Neural cell (in vitro differentiated cells): ENCODE measurements at regions not wholly inside any gene's neighbourhood (a gene's known extent, or its start where the extent isn't known, plus 50 kb on each side); places are given as distances from the start of the nearest gene placed in this dataset.

Experiments
- CTCF ChIP-seq: fragments of 450-650 bp; IDR thresholded peaks from 2 replicates; pipeline ENCODE4 v1.5.1; 2014; ENCODE audit warnings: antibody characterized with exemption, mild to moderate bottlenecking, moderate library complexity; ENCODE audit not compliant: poor library complexity, severe bottlenecking
- EP300 ChIP-seq: fragments of 450-650 bp; conservative IDR thresholded peaks from 2 replicates; pipeline ENCODE4 v1.6.1; 2014; ENCODE audit warnings: antibody characterized with exemption, mild to moderate bottlenecking, moderate library complexity; ENCODE audit not compliant: poor library complexity, severe bottlenecking
- EZH2 ChIP-seq: fragments of 200-600, 300-800 bp; shearing (Covaris generic), sonication (generic); IDR thresholded peaks from 2 replicates; pipeline ENCODE4 v1.6.1; 2014; ENCODE audit warnings: antibody characterized with exemption, low read length, borderline replicate concordance, mild to moderate bottlenecking; ENCODE audit not compliant: insufficient read depth, poor library complexity, severe bottlenecking
- POLR2AphosphoS5 ChIP-seq: IDR thresholded peaks from 2 replicates; pipeline ENCODE4 v1.6.1; 2012
- SMC3 ChIP-seq: fragments of 450-650 bp; conservative IDR thresholded peaks from 2 replicates; pipeline ENCODE4 v1.6.1; 2014; ENCODE audit warnings: antibody characterized with exemption, mild to moderate bottlenecking, moderate library complexity; ENCODE audit not compliant: poor library complexity
- TAF1 ChIP-seq: IDR thresholded peaks from 2 replicates; pipeline ENCODE4 v1.6.1; 2012; ENCODE audit warnings: low read depth
- TF ChIP-seq, protein P1 (sequence below): IDR thresholded peaks from 2 replicates; pipeline ENCODE4 v1.6.1; 2012; ENCODE audit warnings: borderline replicate concordance

DNA sequence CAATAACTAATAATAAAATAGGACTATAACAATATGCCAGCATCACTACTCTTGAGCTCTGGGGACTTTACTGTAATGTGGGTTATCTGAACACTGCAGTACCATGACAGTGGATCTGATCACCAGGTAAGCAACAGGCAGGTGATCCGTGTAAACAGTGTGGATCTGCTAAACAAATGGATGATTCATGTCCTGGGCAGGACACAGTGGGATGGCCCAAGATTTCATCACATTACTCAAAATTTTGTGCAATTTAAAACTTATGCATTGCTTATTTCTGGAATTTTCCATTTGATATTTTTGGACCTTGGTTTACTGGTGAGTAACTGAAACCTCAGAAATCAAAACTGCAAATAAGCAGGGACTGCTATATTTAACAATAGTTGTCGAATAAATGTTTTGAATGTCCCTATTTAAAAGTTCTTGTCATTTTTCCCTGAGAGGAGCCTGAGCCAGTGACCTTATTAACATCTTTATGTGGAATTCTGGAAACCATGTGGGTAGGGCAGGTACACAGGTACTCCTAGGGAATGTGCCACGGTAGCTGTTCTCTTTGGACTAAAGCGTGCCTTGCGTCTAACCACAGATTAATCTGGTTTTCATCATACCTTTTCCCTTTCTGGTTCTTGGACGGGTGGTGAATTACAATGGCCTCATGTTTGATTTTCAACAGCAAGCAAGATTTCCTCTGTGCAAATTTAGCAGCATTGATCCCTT, 214.5 kb upstream of the SASH1 start:
- TF ChIP-seq CTCF (no peak), EP300 (no peak), EZH2 (no peak), POLR2AphosphoS5 (no peak), TAF1 (no peak), SMC3 (no peak)
- TF ChIP-seq, protein P1, sequence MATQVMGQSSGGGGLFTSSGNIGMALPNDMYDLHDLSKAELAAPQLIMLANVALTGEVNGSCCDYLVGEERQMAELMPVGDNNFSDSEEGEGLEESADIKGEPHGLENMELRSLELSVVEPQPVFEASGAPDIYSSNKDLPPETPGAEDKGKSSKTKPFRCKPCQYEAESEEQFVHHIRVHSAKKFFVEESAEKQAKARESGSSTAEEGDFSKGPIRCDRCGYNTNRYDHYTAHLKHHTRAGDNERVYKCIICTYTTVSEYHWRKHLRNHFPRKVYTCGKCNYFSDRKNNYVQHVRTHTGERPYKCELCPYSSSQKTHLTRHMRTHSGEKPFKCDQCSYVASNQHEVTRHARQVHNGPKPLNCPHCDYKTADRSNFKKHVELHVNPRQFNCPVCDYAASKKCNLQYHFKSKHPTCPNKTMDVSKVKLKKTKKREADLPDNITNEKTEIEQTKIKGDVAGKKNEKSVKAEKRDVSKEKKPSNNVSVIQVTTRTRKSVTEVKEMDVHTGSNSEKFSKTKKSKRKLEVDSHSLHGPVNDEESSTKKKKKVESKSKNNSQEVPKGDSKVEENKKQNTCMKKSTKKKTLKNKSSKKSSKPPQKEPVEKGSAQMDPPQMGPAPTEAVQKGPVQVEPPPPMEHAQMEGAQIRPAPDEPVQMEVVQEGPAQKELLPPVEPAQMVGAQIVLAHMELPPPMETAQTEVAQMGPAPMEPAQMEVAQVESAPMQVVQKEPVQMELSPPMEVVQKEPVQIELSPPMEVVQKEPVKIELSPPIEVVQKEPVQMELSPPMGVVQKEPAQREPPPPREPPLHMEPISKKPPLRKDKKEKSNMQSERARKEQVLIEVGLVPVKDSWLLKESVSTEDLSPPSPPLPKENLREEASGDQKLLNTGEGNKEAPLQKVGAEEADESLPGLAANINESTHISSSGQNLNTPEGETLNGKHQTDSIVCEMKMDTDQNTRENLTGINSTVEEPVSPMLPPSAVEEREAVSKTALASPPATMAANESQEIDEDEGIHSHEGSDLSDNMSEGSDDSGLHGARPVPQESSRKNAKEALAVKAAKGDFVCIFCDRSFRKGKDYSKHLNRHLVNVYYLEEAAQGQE: no peak
